Heart left ventricle (tissue), 13 donors: ENCODE measurements at regions not wholly inside any gene's neighbourhood (a gene's known extent, or its start where the extent isn't known, plus 50 kb on each side); places are given as distances from the start of the nearest gene placed in this dataset.

Experiments used
- CTCF ChIP-seq, 12 donors: fragments of 200-600 bp; sonication (generic) in 4 of 12; IDR thresholded peaks; one replicate each; pipeline versions ENCODE4 v1.5.0 to v1.8.0; 2018 to 2022; ENCODE audit warnings: antibody characterized with exemption in 12 of 12, mild to moderate bottlenecking in 5 of 12
- POLR2A ChIP-seq, 2 donors: fragments of 450-650 bp; IDR thresholded peaks; one replicate each; pipeline ENCODE4 v1.6.1; 2017; ENCODE audit warnings: antibody characterized with exemption in 2 of 2, mild to moderate bottlenecking in 2 of 2, moderate library complexity in 2 of 2
- donor health status: ischemic (EF 13 %, LVEDD 7.1; RV severe dilation, severe dysfunction).
- donor health status: DM: no; HTN: yes; CAD: no.
- donor health status: DM: no; HTN: no; CAD: no.
- donor health status: ischemic (EF 25% LVEDD 6.9; RV normal size, moderate dysfunction).
- donor health status: ischemic (EF 25% LVEDD 5.7; RV mildly dilated, moderate dysfunction).
- donor health status: ischemic (EF 35%, LVEDD 5.7; RV mildly dilated, moderate dysfunction).
- donor health status: nonischemic (EF 11% LVEDD 7.7; RV severe dilation, severe dysfunction).
- donor health status: DM: yes; HTN: yes; CAD: no.
- donor health status: PGD.
- donor health status: ischemic (EF 29% LVEDD 5.4; RV normal size, mild dysfunction).
- donor health status: nonischemic (EF 23%, LVEDD 6.1; RV moderate dilation, normal function).

GRCh38 chr20:21575167-21575566, 61.3 kb upstream of the NKX2-2 start:
- TF ChIP-seq CTCF (IDR thresholded peaks at IDR 0.05) (no peak), POLR2A (IDR thresholded peaks at IDR 0.05) (no peak)
